ENCODE measurements at regions not wholly inside any gene's neighbourhood (a gene's known extent, or its start where the extent isn't known, plus 50 kb on each side); places are given as distances from the start of the nearest gene placed in this dataset.

- H3K36me3 ChIP-seq (ENCODE audit: control insufficient read depth in 2 of 2, insufficient read depth in 2 of 2, low read length in 1 of 2) = no peaks in the 10 kb centered on the region
- FAIRE-seq (no peak), ATAC-seq (no peak), DNase-seq (ENCODE audit: low read depth, low spot score) (no peak)
- no peak overlapping the region for H3K27ac ChIP-seq (ENCODE audit: control insufficient read depth, insufficient read depth)
- H3K4me1 ChIP-seq (ENCODE audit: control insufficient read depth, insufficient read depth, low read length) = no peaks in the 10 kb centered on the region
- RAD21 ChIA-PET (ENCODE audit: unreplicated experiment) = interaction anchor here (1.3 kb wide), 1 partner anchor 42 kb away, joined by 3 read pairs; no protein-coding TSS in a partner anchor
- no peak overlapping the region for H3K4me2 ChIP-seq (ENCODE audit: control insufficient read depth, insufficient read depth)
- H3K9me3 ChIP-seq (replicated peaks; ENCODE audit: control insufficient read depth, insufficient read depth, low read length) = no peaks in the 10 kb centered on the region; the same call in 2 of the 3 replicates
- no peak overlapping the region for H3K9ac ChIP-seq (ENCODE audit: control insufficient read depth, insufficient read depth, low read length)
- H2AFZ ChIP-seq (ENCODE audit: control insufficient read depth, low read depth, low read length) = no peak overlapping the region
- H3K79me2 ChIP-seq (ENCODE audit: control insufficient read depth, insufficient read depth, low read length) = no peaks in the 10 kb centered on the region
- in situ Hi-C loops (cut with MboI) = no loop called here
- no peaks in the 10 kb centered on the region for H4K20me1 ChIP-seq (ENCODE audit: control insufficient read depth, insufficient read depth)
- BruUV-seq (replicated peaks) = no TSS peak
- 23% methylated on average over 3 of the region's 3 CpGs for WGBS (ENCODE audit: insufficient coverage, insufficient replicate concordance, low lambda C conversion rate, missing lambda C conversion rate)
- CTCF ChIA-PET = interaction anchor here (1.1 to 1.7 kb wide), 2 partner anchors 12 to 16 kb away, joined by 3 to 4 read pairs; no protein-coding TSS in a partner anchor
- SMC1A ChIA-PET (ENCODE audit: uncharacterized antibody, unreplicated experiment) = interaction anchor here (1.0 to 1.2 kb wide), 3 partner anchors 26 to 162 kb away, joined by 3 to 4 read pairs (median 3); no protein-coding TSS in a partner anchor
- intact Hi-C loops (cut with micrococcal nuclease; ENCODE audit: unreplicated experiment) = no loop called here
- POLR2A ChIA-PET = interaction anchor here (0.6 kb wide), 1 partner anchor 170 kb away, joined by 8 read pairs; no protein-coding TSS in a partner anchor
- H3K4me3 ChIP-seq = no peak overlapping the region
- H3K27me3 ChIP-seq (replicated peaks in 1 of 2; ENCODE audit: control insufficient read depth in 2 of 2, insufficient read depth in 2 of 2, low read length in 1 of 2) = peaks cover 2 to 3% of the 10 kb centered on the region in 2 experiments; a peak in 2 of 4 replicates
- TF ChIP-seq E2F4 (IDR thresholded peaks at IDR 0.05; ENCODE audit: low read depth, low read length) (no peak), RB1 (IDR thresholded peaks at IDR 0.05; ENCODE audit: borderline replicate concordance) (no peak), SIN3A (IDR thresholded peaks at IDR 0.05; ENCODE audit: low read depth, low read length) (no peak), BHLHE40 (IDR thresholded peaks at IDR 0.05; ENCODE audit: borderline replicate concordance in 1 of 2, low read depth in 2 of 2, low read length in 1 of 2) (no peak), USF2 (IDR thresholded peaks at IDR 0.05; ENCODE audit: borderline replicate concordance, low read depth, low read length) (no peak), KLF5 (IDR thresholded peaks at IDR 0.05; ENCODE audit: partially characterized antibody) (no peak), POLR2AphosphoS2 (IDR thresholded peaks at IDR 0.05; ENCODE audit: low read depth, low read length) (no peak), IRF4 (IDR thresholded peaks at IDR 0.05; ENCODE audit: low read depth, low read length) (no peak), MAX (IDR thresholded peaks at IDR 0.05; ENCODE audit: low read depth, low read length) (no peak), BRCA1 (IDR thresholded peaks at IDR 0.05; ENCODE audit: low read depth, low read length) (no peak), TBL1XR1 (IDR thresholded peaks at IDR 0.05; ENCODE audit: low read depth, low read length) (no peak), MXI1 (IDR thresholded peaks at IDR 0.05; ENCODE audit: low read depth, low read length) (no peak), ZNF687 (IDR thresholded peaks at IDR 0.05) (no peak), ATF2 (IDR thresholded peaks at IDR 0.05; ENCODE audit: low read length) (no peak), SPI1 (IDR thresholded peaks at IDR 0.05; ENCODE audit: borderline replicate concordance, insufficient read depth, low read depth, low read length) (no peak)
These were observed 618.3 kb upstream of the CLINT1 start for GRCh38 chr5:158477214-158477613.
